Liver (tissue), 8 donors: ENCODE measurements at regions not wholly inside any gene's neighbourhood (a gene's known extent, or its start where the extent isn't known, plus 50 kb on each side); places are given as distances from the start of the nearest gene placed in this dataset.

ENCODE experiments used
- DNase-seq: peaks from one replicate; pipeline ENCODE4 v3.0.0-alpha.2; 2017; ENCODE audit warnings: low spot score
- H3K27ac ChIP-seq, 2 donors: one replicate each; pipeline ENCODE4 v1.7.0; 2013; ENCODE audit warnings: inconsistent platforms in 2 of 2, low read length in 2 of 2, control low read depth in 1 of 2, low read depth in 1 of 2, mild to moderate bottlenecking in 1 of 2
- H3K27me3 ChIP-seq, 4 donors: one replicate each; pipeline versions ENCODE4 v1.6.1 to v1.7.0; 2013; ENCODE audit warnings: low read length in 3 of 4, inconsistent platforms in 1 of 4, mild to moderate bottlenecking in 1 of 4, moderate library complexity in 1 of 4; ENCODE audit not compliant: control insufficient read depth in 4 of 4, insufficient read depth in 4 of 4
- H3K36me3 ChIP-seq, 4 donors: one replicate each; pipeline versions ENCODE4 v1.6.1 to v1.7.0; 2013; ENCODE audit warnings: low read length in 3 of 4, mild to moderate bottlenecking in 3 of 4, low read depth in 1 of 4, moderate library complexity in 1 of 4; ENCODE audit not compliant: control insufficient read depth in 4 of 4, insufficient read depth in 3 of 4
- H3K4me1 ChIP-seq, 4 donors: one replicate each; pipeline versions ENCODE4 v1.6.1 to v1.7.0; 2013; ENCODE audit warnings: low read length in 3 of 4, mild to moderate bottlenecking in 3 of 4, moderate library complexity in 1 of 4; ENCODE audit not compliant: control insufficient read depth in 4 of 4, insufficient read depth in 4 of 4
- H3K4me3 ChIP-seq, 3 donors: one replicate each; pipeline versions ENCODE4 v1.6.1 to v1.7.0; 2013; ENCODE audit warnings: low read length in 3 of 3, control low read depth in 1 of 3, low read depth in 1 of 3, mild to moderate bottlenecking in 1 of 3
- H3K9ac ChIP-seq, 2 donors: one replicate each; pipeline ENCODE4 v1.7.0; 2013; ENCODE audit warnings: low read length in 2 of 2, mild to moderate bottlenecking in 2 of 2, moderate library complexity in 2 of 2, control low read depth in 1 of 2, low read depth in 1 of 2
- H3K9me3 ChIP-seq, 4 donors: one replicate each; pipeline versions ENCODE4 v1.6.1 to v1.7.0; 2013; ENCODE audit warnings: low read length in 3 of 4; ENCODE audit not compliant: control insufficient read depth in 4 of 4
- EGR1 ChIP-seq, 2 donors: IDR thresholded peaks; 2 replicates each; pipeline ENCODE4 v1.6.1; 2016 to 2018; ENCODE audit warnings: antibody characterized with exemption in 2 of 2, low read depth in 2 of 2
- FOXA1 ChIP-seq: IDR thresholded peaks from 2 replicates; pipeline ENCODE4 v1.6.1; 2016; ENCODE audit warnings: antibody characterized with exemption
- FOXA2 ChIP-seq: IDR thresholded peaks from 2 replicates; pipeline ENCODE4 v1.6.1; 2016; ENCODE audit warnings: antibody characterized with exemption
- GABPA ChIP-seq, 2 donors: IDR thresholded peaks in 1 of 2; conservative IDR thresholded peaks in 1 of 2; 2 replicates each; pipeline ENCODE4 v1.6.1; 2016; ENCODE audit warnings: antibody characterized with exemption in 2 of 2, mild to moderate bottlenecking in 1 of 2, moderate library complexity in 1 of 2
- HNF4A ChIP-seq, 2 donors: conservative IDR thresholded peaks; 2 replicates each; pipeline ENCODE4 v1.6.1; 2016; ENCODE audit warnings: antibody characterized with exemption in 2 of 2, mild to moderate bottlenecking in 2 of 2
- HNF4G ChIP-seq: IDR thresholded peaks from 2 replicates; pipeline ENCODE4 v1.6.1; 2016; ENCODE audit warnings: antibody characterized with exemption
- NR2F2 ChIP-seq: IDR thresholded peaks from 2 replicates; pipeline ENCODE4 v1.6.1; 2016; ENCODE audit warnings: antibody characterized with exemption
- RAD21 ChIP-seq, 2 donors: IDR thresholded peaks; 2 replicates each; pipeline ENCODE4 v1.6.1; 2016; ENCODE audit warnings: antibody characterized with exemption in 2 of 2, mild to moderate bottlenecking in 2 of 2
- RXRA ChIP-seq, 2 donors: IDR thresholded peaks; 2 replicates each; pipeline ENCODE4 v1.6.1; 2017 to 2018; ENCODE audit warnings: antibody characterized with exemption in 2 of 2, mild to moderate bottlenecking in 1 of 2
- SP1 ChIP-seq: IDR thresholded peaks from 2 replicates; pipeline ENCODE4 v1.6.1; 2018; ENCODE audit warnings: antibody characterized with exemption, mild to moderate bottlenecking
- YY1 ChIP-seq: IDR thresholded peaks from 2 replicates; pipeline ENCODE4 v1.6.1; 2016; ENCODE audit warnings: antibody characterized with exemption, mild to moderate bottlenecking
- WGBS: extraction: QIAGEN DNeasy Blood & Tissue Kit; methylation state at CpG from one replicate; pipeline ENCODE4 v1.1.7; 2013; 5-methylcytosine and 5-hydroxymethylcytosine counted together
- TF ChIP-seq, protein P1 (sequence below): IDR thresholded peaks from 2 replicates; pipeline ENCODE4 v1.6.1; 2016; ENCODE audit warnings: antibody characterized with exemption, mild to moderate bottlenecking
- TF ChIP-seq, protein P2 (sequence below): fragments of 150-350 bp; IDR thresholded peaks from 2 replicates; pipeline ENCODE4 v1.5.1; 2017; ENCODE audit warnings: improper control_type of control experiment, low read depth, low read length; ENCODE audit not compliant: missing input control
- TF ChIP-seq, protein P3 (sequence below): IDR thresholded peaks from 2 replicates; pipeline ENCODE4 v1.6.1; 2016; ENCODE audit warnings: antibody characterized with exemption
- donor health status: healthy.
- donor health status: healthy.
- donor health status: healthy.
- donor health status: healthy.
- donor health status: healthy.

DNA sequence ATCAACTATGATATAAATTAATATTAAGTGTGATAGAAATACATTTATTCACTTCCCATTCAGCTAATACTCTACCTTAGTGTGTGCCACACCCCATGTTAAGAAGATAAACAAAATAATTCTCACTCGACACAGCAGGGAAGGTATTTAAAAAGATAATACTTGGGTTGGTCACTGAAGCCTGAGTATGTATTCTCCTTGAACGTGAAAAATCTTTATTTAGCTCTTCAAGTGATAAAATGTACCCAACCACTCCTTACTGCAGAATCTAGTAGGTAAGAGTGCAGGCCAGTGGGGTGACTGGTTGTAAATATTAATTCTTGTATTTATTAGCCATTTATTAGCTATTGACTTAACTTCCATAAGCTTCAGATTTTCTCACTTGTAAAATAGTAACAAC lies 372.7 kb upstream of the THBS1 start (continued):
- TF ChIP-seq GABPA (IDR thresholded peaks at IDR 0.05 in 1 of 2, conservative IDR thresholded peaks at IDR 0.05 in 1 of 2) (no peak), YY1 (no peak), HNF4A (conservative IDR thresholded peaks at IDR 0.05) (no peak), SP1 (no peak), FOXA2 (no peak)

DNA sequence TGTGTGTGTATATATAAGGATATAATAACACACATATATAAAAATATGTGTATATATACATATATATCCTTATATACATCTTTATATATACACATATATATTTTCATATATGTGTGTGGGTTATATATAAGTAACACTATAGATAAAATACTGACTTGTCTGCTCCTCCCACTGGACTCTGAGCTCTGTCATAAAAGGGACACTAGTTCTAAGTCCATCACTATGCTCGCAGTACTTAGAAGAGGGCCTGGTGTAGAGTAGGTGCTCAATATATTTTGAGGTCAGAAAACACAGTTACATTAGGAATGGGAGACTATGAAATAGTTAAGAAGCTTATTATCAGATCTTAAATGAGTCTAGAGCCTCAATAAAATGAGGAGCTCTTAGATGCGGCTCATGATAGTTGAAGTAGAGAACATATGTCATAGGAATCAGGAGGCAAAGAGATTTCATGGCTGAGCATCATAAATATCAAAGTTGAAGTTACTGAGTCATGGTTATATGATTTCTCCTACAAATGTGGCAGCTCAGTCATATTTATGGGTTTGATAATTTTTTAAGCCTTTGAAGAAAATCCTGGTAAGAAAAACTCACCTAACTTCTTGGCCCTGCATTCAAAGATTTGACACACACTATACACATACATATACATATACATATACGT lies 371.2 kb upstream of the THBS1 start:
- Histone ChIP-seq H3K4me1 (no peaks in the 10 kb centered on the region), H3K4me3 (no peak overlapping the region), H3K27me3 (no peaks in the 10 kb centered on the region), H3K27ac (no peak overlapping the region), H3K9ac (no peak overlapping the region), H3K9me3 (peaks cover 2 to 18% (median 8%) of the 10 kb centered on the region in 4 donors), H3K36me3 (no peaks in the 10 kb centered on the region)
- no peak for DNase-seq
- no peak for TF ChIP-seq RXRA (IDR thresholded peaks at IDR 0.05)
- TF ChIP-seq, protein P1, sequence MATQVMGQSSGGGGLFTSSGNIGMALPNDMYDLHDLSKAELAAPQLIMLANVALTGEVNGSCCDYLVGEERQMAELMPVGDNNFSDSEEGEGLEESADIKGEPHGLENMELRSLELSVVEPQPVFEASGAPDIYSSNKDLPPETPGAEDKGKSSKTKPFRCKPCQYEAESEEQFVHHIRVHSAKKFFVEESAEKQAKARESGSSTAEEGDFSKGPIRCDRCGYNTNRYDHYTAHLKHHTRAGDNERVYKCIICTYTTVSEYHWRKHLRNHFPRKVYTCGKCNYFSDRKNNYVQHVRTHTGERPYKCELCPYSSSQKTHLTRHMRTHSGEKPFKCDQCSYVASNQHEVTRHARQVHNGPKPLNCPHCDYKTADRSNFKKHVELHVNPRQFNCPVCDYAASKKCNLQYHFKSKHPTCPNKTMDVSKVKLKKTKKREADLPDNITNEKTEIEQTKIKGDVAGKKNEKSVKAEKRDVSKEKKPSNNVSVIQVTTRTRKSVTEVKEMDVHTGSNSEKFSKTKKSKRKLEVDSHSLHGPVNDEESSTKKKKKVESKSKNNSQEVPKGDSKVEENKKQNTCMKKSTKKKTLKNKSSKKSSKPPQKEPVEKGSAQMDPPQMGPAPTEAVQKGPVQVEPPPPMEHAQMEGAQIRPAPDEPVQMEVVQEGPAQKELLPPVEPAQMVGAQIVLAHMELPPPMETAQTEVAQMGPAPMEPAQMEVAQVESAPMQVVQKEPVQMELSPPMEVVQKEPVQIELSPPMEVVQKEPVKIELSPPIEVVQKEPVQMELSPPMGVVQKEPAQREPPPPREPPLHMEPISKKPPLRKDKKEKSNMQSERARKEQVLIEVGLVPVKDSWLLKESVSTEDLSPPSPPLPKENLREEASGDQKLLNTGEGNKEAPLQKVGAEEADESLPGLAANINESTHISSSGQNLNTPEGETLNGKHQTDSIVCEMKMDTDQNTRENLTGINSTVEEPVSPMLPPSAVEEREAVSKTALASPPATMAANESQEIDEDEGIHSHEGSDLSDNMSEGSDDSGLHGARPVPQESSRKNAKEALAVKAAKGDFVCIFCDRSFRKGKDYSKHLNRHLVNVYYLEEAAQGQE = no peak
- TF ChIP-seq HNF4A (conservative IDR thresholded peaks at IDR 0.05) = no peak
- no peak for TF ChIP-seq FOXA2
- TF ChIP-seq RAD21 (IDR thresholded peaks at IDR 0.05) = no peak
- TF ChIP-seq, protein P2, sequence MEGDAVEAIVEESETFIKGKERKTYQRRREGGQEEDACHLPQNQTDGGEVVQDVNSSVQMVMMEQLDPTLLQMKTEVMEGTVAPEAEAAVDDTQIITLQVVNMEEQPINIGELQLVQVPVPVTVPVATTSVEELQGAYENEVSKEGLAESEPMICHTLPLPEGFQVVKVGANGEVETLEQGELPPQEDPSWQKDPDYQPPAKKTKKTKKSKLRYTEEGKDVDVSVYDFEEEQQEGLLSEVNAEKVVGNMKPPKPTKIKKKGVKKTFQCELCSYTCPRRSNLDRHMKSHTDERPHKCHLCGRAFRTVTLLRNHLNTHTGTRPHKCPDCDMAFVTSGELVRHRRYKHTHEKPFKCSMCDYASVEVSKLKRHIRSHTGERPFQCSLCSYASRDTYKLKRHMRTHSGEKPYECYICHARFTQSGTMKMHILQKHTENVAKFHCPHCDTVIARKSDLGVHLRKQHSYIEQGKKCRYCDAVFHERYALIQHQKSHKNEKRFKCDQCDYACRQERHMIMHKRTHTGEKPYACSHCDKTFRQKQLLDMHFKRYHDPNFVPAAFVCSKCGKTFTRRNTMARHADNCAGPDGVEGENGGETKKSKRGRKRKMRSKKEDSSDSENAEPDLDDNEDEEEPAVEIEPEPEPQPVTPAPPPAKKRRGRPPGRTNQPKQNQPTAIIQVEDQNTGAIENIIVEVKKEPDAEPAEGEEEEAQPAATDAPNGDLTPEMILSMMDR = no peak
- TF ChIP-seq SP1 = no peak
- TF ChIP-seq EGR1 (IDR thresholded peaks at IDR 0.05; ENCODE audit: low read depth in 2 of 2) = no peak
- no peak for TF ChIP-seq YY1
- no peak for TF ChIP-seq HNF4G
- no peak for TF ChIP-seq FOXA1
- TF ChIP-seq, protein P3, sequence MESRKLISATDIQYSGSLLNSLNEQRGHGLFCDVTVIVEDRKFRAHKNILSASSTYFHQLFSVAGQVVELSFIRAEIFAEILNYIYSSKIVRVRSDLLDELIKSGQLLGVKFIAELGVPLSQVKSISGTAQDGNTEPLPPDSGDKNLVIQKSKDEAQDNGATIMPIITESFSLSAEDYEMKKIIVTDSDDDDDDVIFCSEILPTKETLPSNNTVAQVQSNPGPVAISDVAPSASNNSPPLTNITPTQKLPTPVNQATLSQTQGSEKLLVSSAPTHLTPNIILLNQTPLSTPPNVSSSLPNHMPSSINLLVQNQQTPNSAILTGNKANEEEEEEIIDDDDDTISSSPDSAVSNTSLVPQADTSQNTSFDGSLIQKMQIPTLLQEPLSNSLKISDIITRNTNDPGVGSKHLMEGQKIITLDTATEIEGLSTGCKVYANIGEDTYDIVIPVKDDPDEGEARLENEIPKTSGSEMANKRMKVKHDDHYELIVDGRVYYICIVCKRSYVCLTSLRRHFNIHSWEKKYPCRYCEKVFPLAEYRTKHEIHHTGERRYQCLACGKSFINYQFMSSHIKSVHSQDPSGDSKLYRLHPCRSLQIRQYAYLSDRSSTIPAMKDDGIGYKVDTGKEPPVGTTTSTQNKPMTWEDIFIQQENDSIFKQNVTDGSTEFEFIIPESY = no peak
- no peak for TF ChIP-seq NR2F2
- WGBS = 93% methylated on average over 3 of the region's 3 CpGs
